IPS DF 6.9 (cell line): ENCODE measurements at regions not wholly inside any gene's neighbourhood (a gene's known extent, or its start where the extent isn't known, plus 50 kb on each side); places are given as distances from the start of the nearest gene placed in this dataset.

ENCODE experiments used
- DNase-seq: peaks from one replicate; pipeline ENCODE4 v3.0.0-alpha.2; 2013; ENCODE audit warnings: low read depth, low spot score
- H3K27ac ChIP-seq: one replicate; pipeline ENCODE4 v1.5.1; 2013; ENCODE audit warnings: low read length, control low read depth
- H3K27me3 ChIP-seq: 2 replicates; pipeline ENCODE4 v1.6.1; 2013; ENCODE audit warnings: mild to moderate bottlenecking, low read length; ENCODE audit not compliant: control insufficient read depth, insufficient read depth
- H3K36me3 ChIP-seq: 2 replicates; pipeline ENCODE4 v1.6.1; 2013; ENCODE audit warnings: low read length; ENCODE audit not compliant: control insufficient read depth, insufficient read depth
- H3K4me1 ChIP-seq: 2 replicates; pipeline ENCODE4 v1.6.1; 2013; ENCODE audit warnings: low read length; ENCODE audit not compliant: control insufficient read depth, insufficient read depth
- H3K4me3 ChIP-seq: 2 replicates; pipeline ENCODE4 v1.5.1; 2013; ENCODE audit warnings: mild to moderate bottlenecking, low read length
- H3K9me3 ChIP-seq: 2 replicates; pipeline ENCODE4 v1.6.1; 2013; ENCODE audit warnings: low read length, inconsistent platforms; ENCODE audit not compliant: control insufficient read depth, insufficient read depth
- WGBS: extraction: QIAGEN DNeasy Blood & Tissue Kit; methylation state at CpG from one replicate; pipeline ENCODE4 v1.1.7; 2013; ENCODE audit warnings: mixed read lengths, missing lambda C conversion rate; ENCODE audit not compliant: insufficient read length, insufficient coverage; 5-methylcytosine and 5-hydroxymethylcytosine counted together

GRCh38 chr6:169083508-169083874, 170.2 kb downstream of the THBS2 start:
- no CpG with 5 or more reads among the region's 3 CpGs for WGBS
- no peaks in the 10 kb centered on the region for H3K9me3 ChIP-seq
- no peak overlapping the region for H3K27ac ChIP-seq
- no peak for DNase-seq
- H3K4me3 ChIP-seq: no peak overlapping the region
- H3K4me1 ChIP-seq: no peaks in the 10 kb centered on the region
- H3K27me3 ChIP-seq: no peaks in the 10 kb centered on the region
- H3K36me3 ChIP-seq: no peaks in the 10 kb centered on the region

- no CpG with 5 or more reads among the region's 7 CpGs for WGBS
- no peaks in the 10 kb centered on the region for H3K36me3 ChIP-seq
- no peak overlapping the region for H3K27ac ChIP-seq
- H3K27me3 ChIP-seq: no peaks in the 10 kb centered on the region
- DNase-seq: no peak
- no peaks in the 10 kb centered on the region for H3K9me3 ChIP-seq
- no peaks in the 10 kb centered on the region for H3K4me1 ChIP-seq
- no peak overlapping the region for H3K4me3 ChIP-seq
Measured at GRCh38 chr6:169082817-169083507, 170.7 kb downstream of the THBS2 start.

DNA sequence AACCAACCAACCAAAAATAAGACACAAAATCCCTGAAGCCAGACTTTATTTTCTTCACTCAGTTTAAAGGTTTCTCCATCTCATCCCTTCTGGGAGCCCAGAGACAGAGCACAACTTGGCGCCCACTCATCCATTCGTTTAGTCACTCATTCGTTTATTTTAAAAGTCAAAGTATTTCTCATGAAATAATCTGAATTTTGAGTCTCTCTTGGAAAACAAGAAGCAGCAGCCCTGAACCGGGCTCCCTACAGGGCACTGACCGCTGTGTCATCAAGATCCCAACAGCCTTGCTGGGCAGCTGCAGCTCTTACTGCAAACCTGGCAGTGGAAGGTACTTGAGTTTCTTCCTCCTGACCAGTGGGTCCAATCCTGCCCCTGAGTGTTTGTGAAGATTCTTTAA, 171.6 kb downstream of the THBS2 start:
- WGBS: no CpG with 5 or more reads among the region's 5 CpGs
- H3K27me3 ChIP-seq: no peaks in the 10 kb centered on the region

DNA sequence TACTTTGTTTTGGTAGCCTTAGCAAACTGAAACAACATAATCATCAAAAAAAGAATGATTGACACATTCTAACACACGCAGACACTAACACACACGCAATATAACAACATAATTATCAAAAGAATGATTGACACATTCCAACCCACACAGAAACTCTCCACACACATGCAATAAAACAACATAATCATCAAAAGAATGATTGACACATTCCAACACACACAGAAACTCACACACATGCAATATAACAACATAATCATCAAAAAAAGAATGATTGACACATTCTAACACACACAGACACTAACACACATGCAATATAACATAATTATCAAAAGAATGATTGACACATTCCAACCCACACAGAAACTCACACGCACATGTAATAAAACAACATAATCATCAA, 172.4 kb downstream of the THBS2 start:
- no peaks in the 10 kb centered on the region for H3K27me3 ChIP-seq
- no peaks in the 10 kb centered on the region for H3K4me1 ChIP-seq
- DNase-seq: no peak
- no peak overlapping the region for H3K27ac ChIP-seq
- H3K4me3 ChIP-seq: no peak overlapping the region
- no peaks in the 10 kb centered on the region for H3K36me3 ChIP-seq
- WGBS: 100% methylated on average over 2 of the region's 3 CpGs
- no peaks in the 10 kb centered on the region for H3K9me3 ChIP-seq

More for the DNA sequence above, 171.6 kb downstream of the THBS2 start:
- Histone ChIP-seq H3K36me3 (no peaks in the 10 kb centered on the region), H3K9me3 (no peaks in the 10 kb centered on the region), H3K27ac (no peak overlapping the region), H3K4me1 (no peaks in the 10 kb centered on the region), H3K4me3 (no peak overlapping the region)
- DNase-seq: no peak

DNA sequence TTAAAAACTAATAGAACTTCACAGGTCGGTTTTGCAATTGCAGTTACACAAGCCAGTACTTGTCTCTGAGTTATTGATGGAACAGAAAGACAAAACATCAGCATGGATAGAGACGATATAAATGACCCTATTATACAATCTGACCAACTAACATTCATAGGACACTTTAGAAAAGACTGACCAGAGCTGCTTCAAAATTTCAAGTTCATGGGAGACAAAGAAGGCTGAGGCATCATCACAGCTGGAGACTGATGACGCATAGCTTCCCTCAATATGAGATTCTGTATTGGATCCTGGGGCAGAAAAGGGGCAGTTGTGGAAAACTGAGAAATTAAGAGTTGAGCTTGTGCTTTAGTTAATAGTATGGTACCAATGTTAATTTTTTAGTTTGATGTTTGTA, 174.0 kb downstream of the THBS2 start:
- Histone ChIP-seq H3K9me3 (no peaks in the 10 kb centered on the region), H3K27ac (no peak overlapping the region), H3K27me3 (no peaks in the 10 kb centered on the region), H3K36me3 (no peaks in the 10 kb centered on the region), H3K4me1 (no peaks in the 10 kb centered on the region), H3K4me3 (no peak overlapping the region)
- no peak for DNase-seq
- WGBS: no CpG with 5 or more reads among the region's 3 CpGs

- Histone ChIP-seq H3K4me1 (no peaks in the 10 kb centered on the region), H3K27ac (no peak overlapping the region), H3K27me3 (no peaks in the 10 kb centered on the region), H3K4me3 (no peak overlapping the region), H3K9me3 (no peaks in the 10 kb centered on the region), H3K36me3 (no peaks in the 10 kb centered on the region)
- DNase-seq: no peak
- no CpG with 5 or more reads among the region's 7 CpGs for WGBS
Measured at GRCh38 chr6:169078399-169079145, 175.1 kb downstream of the THBS2 start.

DNA sequence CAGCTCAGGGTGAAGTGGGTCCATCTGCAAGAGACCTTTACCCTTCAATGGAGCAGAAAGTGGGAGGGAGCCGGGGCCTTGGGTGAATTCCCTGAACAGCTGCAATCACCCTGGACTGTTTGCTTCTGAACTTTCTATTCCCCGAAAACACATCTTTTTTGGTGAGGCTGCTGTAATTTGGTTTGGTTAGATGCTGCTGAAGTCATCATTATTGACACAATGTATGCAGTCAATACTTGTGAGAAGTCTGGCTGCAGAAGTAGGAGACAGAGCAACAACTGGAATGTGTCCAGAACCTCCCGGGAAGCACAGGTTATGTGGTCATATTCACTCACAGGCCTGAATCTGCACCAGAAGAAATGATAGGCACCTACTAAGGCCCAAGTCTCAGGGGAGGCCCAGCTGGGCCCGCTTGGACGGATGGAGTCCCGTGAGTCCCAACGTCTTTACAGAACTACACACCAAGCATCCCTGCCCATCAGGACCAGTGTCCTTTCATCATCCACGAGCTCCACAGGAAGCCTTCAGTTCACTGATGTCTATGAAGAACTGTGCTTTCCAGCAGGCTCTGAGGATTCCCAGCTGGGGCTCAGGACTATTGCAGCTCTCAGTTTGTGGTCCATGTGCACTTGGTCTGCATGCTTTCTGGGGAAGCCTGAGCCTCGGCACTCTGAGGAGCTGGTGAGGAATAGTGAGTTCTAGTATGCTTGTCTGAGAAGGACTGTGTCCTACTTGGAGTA, 177.6 kb downstream of the THBS2 start:
- no peak for DNase-seq
- no peaks in the 10 kb centered on the region for H3K4me1 ChIP-seq
- WGBS: no CpG with 5 or more reads among the region's 9 CpGs
- H3K27me3 ChIP-seq: no peaks in the 10 kb centered on the region
- H3K36me3 ChIP-seq: no peaks in the 10 kb centered on the region
- no peak overlapping the region for H3K27ac ChIP-seq
- no peak overlapping the region for H3K4me3 ChIP-seq
- H3K9me3 ChIP-seq: no peaks in the 10 kb centered on the region

GRCh38 chr6:169075211-169075914, 178.3 kb downstream of the THBS2 start:
- WGBS: no CpG with 5 or more reads among the region's 19 CpGs
- Histone ChIP-seq H3K4me3 (no peak overlapping the region), H3K27me3 (no peaks in the 10 kb centered on the region), H3K27ac (no peak overlapping the region), H3K36me3 (no peaks in the 10 kb centered on the region), H3K4me1 (no peaks in the 10 kb centered on the region), H3K9me3 (no peaks in the 10 kb centered on the region)
- no peak for DNase-seq

DNA sequence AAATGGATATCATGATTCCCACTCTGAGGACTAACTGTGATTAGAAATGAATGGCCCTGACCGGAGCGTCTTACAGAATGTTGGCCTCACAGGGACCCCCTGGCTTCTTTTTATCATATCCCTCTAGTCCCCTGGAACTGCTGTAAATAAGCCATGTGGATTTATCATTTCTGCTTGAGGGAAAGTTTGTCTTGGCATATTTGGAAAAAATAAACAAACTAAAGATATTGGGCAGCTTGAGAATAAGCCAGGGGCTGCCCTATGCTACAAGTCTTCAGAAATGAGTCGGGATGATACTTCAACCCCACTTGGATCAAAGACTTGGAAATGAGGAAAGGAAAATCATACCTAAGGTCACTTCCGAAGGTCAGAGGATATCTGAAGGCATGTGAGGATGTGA, 179.1 kb downstream of the THBS2 start:
- Histone ChIP-seq H3K4me3 (no peak overlapping the region), H3K27ac (no peak overlapping the region), H3K9me3 (no peaks in the 10 kb centered on the region), H3K36me3 (no peaks in the 10 kb centered on the region), H3K4me1 (no peaks in the 10 kb centered on the region), H3K27me3 (no peaks in the 10 kb centered on the region)
- no peak for DNase-seq
- WGBS: no CpG with 5 or more reads among the region's 4 CpGs

- WGBS: no CpG with 5 or more reads among the region's 3 CpGs
- Histone ChIP-seq H3K4me1 (no peaks in the 10 kb centered on the region), H3K27ac (no peak overlapping the region), H3K4me3 (no peak overlapping the region), H3K36me3 (no peaks in the 10 kb centered on the region), H3K27me3 (no peaks in the 10 kb centered on the region), H3K9me3 (no peaks in the 10 kb centered on the region)
- no peak for DNase-seq
Measured at GRCh38 chr6:169073311-169073710, 180.3 kb downstream of the THBS2 start.
